ENCODE measurements at regions not wholly inside any gene's neighbourhood (a gene's known extent, or its start where the extent isn't known, plus 50 kb on each side); places are given as distances from the start of the nearest gene placed in this dataset.

- no peaks in the 10 kb centered on the region for H3K9me1 ChIP-seq (ENCODE audit: control insufficient read depth, extremely low read depth, insufficient read depth, low read length)
- no peaks in the 10 kb centered on the region for H4K20me1 ChIP-seq (ENCODE audit: control insufficient read depth, extremely low read depth, insufficient read depth, low read length)
- H3K27ac ChIP-seq (ENCODE audit: control insufficient read depth, insufficient read depth, low read length), result no peak overlapping the region
- no peaks in the 10 kb centered on the region for H3K36me3 ChIP-seq (ENCODE audit: control insufficient read depth in 2 of 2, extremely low read depth in 1 of 2, insufficient read depth in 2 of 2, low read length in 2 of 2)
- no peak overlapping the region for H2AFZ ChIP-seq (ENCODE audit: control insufficient read depth, low read length)
- no peaks in the 10 kb centered on the region for H3K79me2 ChIP-seq (ENCODE audit: control insufficient read depth, insufficient read depth, low read length)
- no peaks in the 10 kb centered on the region for H3K4me1 ChIP-seq (ENCODE audit: control insufficient read depth, extremely low read depth, insufficient read depth, low read length)
- dilution Hi-C loops (cut with MboI; ENCODE audit: extremely low pct_ligation_motif_present, low sequenced_read_pairs), result no loop called here
- no peak overlapping the region for H3K4me2 ChIP-seq (ENCODE audit: control insufficient read depth, extremely low read depth, insufficient read depth, low read depth, low read length)
- H3K4me3 ChIP-seq (ENCODE audit: control insufficient read depth in 2 of 3, extremely low read depth in 1 of 3, insufficient read depth in 2 of 3, low read depth in 1 of 3, low read length in 3 of 3), result no peak overlapping the region
- H3K27me3 ChIP-seq (ENCODE audit: control insufficient read depth, extremely low read depth, insufficient read depth, low read length), result peaks cover 2% of the 10 kb centered on the region
- FAIRE-seq (no peak), DNase-seq (ENCODE audit: low read depth, low spot score) (no peak)
- TF ChIP-seq CTCF (optimal IDR thresholded peaks at IDR 0.05 in 1 of 3, IDR thresholded peaks at IDR 0.05 in 1 of 3, conservative IDR thresholded peaks at IDR 0.05 in 1 of 3; ENCODE audit: extremely low read depth in 1 of 3, insufficient read depth in 2 of 3, low read length in 3 of 3), result no peak
- no peak for TF ChIP-seq EZH2 (IDR thresholded peaks at IDR 0.05; ENCODE audit: low read length)
- no peak overlapping the region for H3K9ac ChIP-seq (ENCODE audit: control insufficient read depth, extremely low read depth, insufficient read depth, low read length)
- no peaks in the 10 kb centered on the region for H3K9me3 ChIP-seq (ENCODE audit: control insufficient read depth, low read depth, low read length)
These were observed 162.9 kb upstream of the GJB5 start for GRCh38 chr1:34591751-34592629.

- Histone ChIP-seq H3K4me1 (ENCODE audit: control insufficient read depth, extremely low read depth, insufficient read depth, low read length) (no peaks in the 10 kb centered on the region), H3K4me2 (ENCODE audit: control insufficient read depth, extremely low read depth, insufficient read depth, low read depth, low read length) (no peak overlapping the region), H3K27ac (ENCODE audit: control insufficient read depth, insufficient read depth, low read length) (no peak overlapping the region), H2AFZ (ENCODE audit: control insufficient read depth, low read length) (no peak overlapping the region), H3K4me3 (ENCODE audit: control insufficient read depth in 2 of 3, extremely low read depth in 1 of 3, insufficient read depth in 2 of 3, low read depth in 1 of 3, low read length in 3 of 3) (no peak overlapping the region), H3K9ac (ENCODE audit: control insufficient read depth, extremely low read depth, insufficient read depth, low read length) (no peak overlapping the region), H3K9me3 (ENCODE audit: control insufficient read depth, low read depth, low read length) (no peaks in the 10 kb centered on the region), H3K36me3 (ENCODE audit: control insufficient read depth in 2 of 2, extremely low read depth in 1 of 2, insufficient read depth in 2 of 2, low read length in 2 of 2) (no peaks in the 10 kb centered on the region), H3K27me3 (ENCODE audit: control insufficient read depth, extremely low read depth, insufficient read depth, low read length) (peaks cover 2% of the 10 kb centered on the region), H3K79me2 (ENCODE audit: control insufficient read depth, insufficient read depth, low read length) (no peaks in the 10 kb centered on the region), H3K9me1 (ENCODE audit: control insufficient read depth, extremely low read depth, insufficient read depth, low read length) (no peaks in the 10 kb centered on the region), H4K20me1 (ENCODE audit: control insufficient read depth, extremely low read depth, insufficient read depth, low read length) (no peaks in the 10 kb centered on the region)
- dilution Hi-C loops (cut with MboI; ENCODE audit: extremely low pct_ligation_motif_present, low sequenced_read_pairs), result no loop called here
- TF ChIP-seq CTCF (optimal IDR thresholded peaks at IDR 0.05 in 1 of 3, IDR thresholded peaks at IDR 0.05 in 1 of 3, conservative IDR thresholded peaks at IDR 0.05 in 1 of 3; ENCODE audit: extremely low read depth in 1 of 3, insufficient read depth in 2 of 3, low read length in 3 of 3), result peak; percentile 98 to 99 (median 98)
- TF ChIP-seq EZH2 (IDR thresholded peaks at IDR 0.05; ENCODE audit: low read length), result no peak
- FAIRE-seq (peak; percentile 51), DNase-seq (ENCODE audit: low read depth, low spot score) (peak; percentile 30)
These were observed 156.9 kb upstream of the GJB5 start for GRCh38 chr1:34597877-34598514.
